ENCODE measurements at regions not wholly inside any gene's neighbourhood (a gene's known extent, or its start where the extent isn't known, plus 50 kb on each side); places are given as distances from the start of the nearest gene placed in this dataset.

- no peak overlapping the region for H2AFZ ChIP-seq (ENCODE audit: low read depth, low read length)
- H3K79me2 ChIP-seq (ENCODE audit: control insufficient read depth, insufficient read depth, low read length), result no peaks in the 10 kb centered on the region
- dilution Hi-C loops (cut with MboI; ENCODE audit: extremely low pct_ligation_motif_present, low sequenced_read_pairs) (no loop called here), intact Hi-C loops (cut with micrococcal nuclease) (no loop called here)
- H3K9me1 ChIP-seq (replicated peaks; ENCODE audit: control insufficient read depth, extremely low read depth, insufficient read depth, low read length), result no peaks in the 10 kb centered on the region
- no peaks in the 10 kb centered on the region for H3K36me3 ChIP-seq (ENCODE audit: control insufficient read depth in 2 of 2, extremely low read depth in 1 of 2, insufficient read depth in 2 of 2, low read length in 2 of 2)
- no peak overlapping the region for H3K27ac ChIP-seq (ENCODE audit: insufficient read depth, low read depth, low read length)
- H4K20me1 ChIP-seq (replicated peaks; ENCODE audit: control insufficient read depth, extremely low read depth, insufficient read depth, low read length), result no peaks in the 10 kb centered on the region
- no peak overlapping the region for H3K4me3 ChIP-seq (replicated peaks in 1 of 3; ENCODE audit: insufficient read depth in 1 of 3, low read depth in 1 of 3, low read length in 3 of 3)
- DNase-seq (ENCODE audit: low read depth, low spot score) (no peak), FAIRE-seq (no peak)
- no peaks in the 10 kb centered on the region for H3K4me1 ChIP-seq (ENCODE audit: control insufficient read depth, extremely low read depth, insufficient read depth, low read length)
- H3K27me3 ChIP-seq (ENCODE audit: control insufficient read depth in 2 of 2, insufficient read depth in 2 of 2, low read length in 2 of 2), result no peaks in the 10 kb centered on the region
- TF ChIP-seq CTCF (IDR thresholded peaks at IDR 0.05; ENCODE audit: extremely low read depth in 1 of 2, insufficient read depth in 1 of 2, low read depth in 1 of 2, low read length in 2 of 2) (no peak), POLR2A (IDR thresholded peaks at IDR 0.05; ENCODE audit: low read depth, low read length) (no peak), POLR2AphosphoS5 (IDR thresholded peaks at IDR 0.05; ENCODE audit: insufficient read depth, low read depth, low read length) (no peak)
- no peak overlapping the region for H3K4me2 ChIP-seq (ENCODE audit: insufficient read depth, low read length)
- CTCF ChIA-PET, result no interaction called here
- POLR2A ChIA-PET, result no interaction called here
- no peak overlapping the region for H3K9ac ChIP-seq (replicated peaks; ENCODE audit: extremely low read depth, insufficient read depth, low read length)
- BruUV-seq (replicated peaks), result no TSS peak
- no peaks in the 10 kb centered on the region for H3K9me3 ChIP-seq (replicated peaks; ENCODE audit: control insufficient read depth, insufficient read depth, low read length)
Measured at GRCh38 chr9:80380301-80380700, 808.5 kb downstream of the TLE4 start.

- no peak for FAIRE-seq
- Histone ChIP-seq H3K4me3 (replicated peaks in 1 of 3; ENCODE audit: insufficient read depth in 1 of 3, low read depth in 1 of 3, low read length in 3 of 3) (no peak overlapping the region), H3K27ac (ENCODE audit: insufficient read depth, low read depth, low read length) (no peak overlapping the region), H3K36me3 (ENCODE audit: control insufficient read depth in 2 of 2, extremely low read depth in 1 of 2, insufficient read depth in 2 of 2, low read length in 2 of 2) (no peaks in the 10 kb centered on the region), H3K79me2 (ENCODE audit: control insufficient read depth, insufficient read depth, low read length) (no peaks in the 10 kb centered on the region), H3K4me1 (ENCODE audit: control insufficient read depth, extremely low read depth, insufficient read depth, low read length) (no peaks in the 10 kb centered on the region), H3K9me3 (replicated peaks; ENCODE audit: control insufficient read depth, insufficient read depth, low read length) (no peaks in the 10 kb centered on the region), H3K9me1 (replicated peaks; ENCODE audit: control insufficient read depth, extremely low read depth, insufficient read depth, low read length) (no peaks in the 10 kb centered on the region), H3K9ac (replicated peaks; ENCODE audit: extremely low read depth, insufficient read depth, low read length) (no peak overlapping the region), H4K20me1 (replicated peaks; ENCODE audit: control insufficient read depth, extremely low read depth, insufficient read depth, low read length) (no peaks in the 10 kb centered on the region), H3K4me2 (ENCODE audit: insufficient read depth, low read length) (no peak overlapping the region), H3K27me3 (ENCODE audit: control insufficient read depth in 2 of 2, insufficient read depth in 2 of 2, low read length in 2 of 2) (no peaks in the 10 kb centered on the region), H2AFZ (ENCODE audit: low read depth, low read length) (no peak overlapping the region)
- POLR2A ChIA-PET, result no interaction called here
- intact Hi-C loops (cut with micrococcal nuclease), result no loop called here
- TF ChIP-seq MYC (IDR thresholded peaks at IDR 0.05; ENCODE audit: low read depth, low read length) (no peak), JUN (IDR thresholded peaks at IDR 0.05; ENCODE audit: borderline replicate concordance, insufficient read depth, insufficient read length, low read depth) (no peak), CTCF (IDR thresholded peaks at IDR 0.05; ENCODE audit: extremely low read depth in 1 of 2, insufficient read depth in 1 of 2, low read depth in 1 of 2, low read length in 2 of 2) (no peak), GATA2 (IDR thresholded peaks at IDR 0.05; ENCODE audit: insufficient read depth, insufficient read length, low read depth, low read length) (no peak), FOS (IDR thresholded peaks at IDR 0.05; ENCODE audit: borderline replicate concordance, insufficient read depth, low read length) (no peak), POLR2A (IDR thresholded peaks at IDR 0.05; ENCODE audit: low read depth, low read length) (no peak), MAX (IDR thresholded peaks at IDR 0.05; ENCODE audit: insufficient read depth, insufficient read length) (no peak), POLR2AphosphoS5 (IDR thresholded peaks at IDR 0.05; ENCODE audit: insufficient read depth, low read depth, low read length) (no peak)
- dilution Hi-C loops (cut with MboI; ENCODE audit: extremely low pct_ligation_motif_present, low sequenced_read_pairs), result no loop called here
- BruUV-seq (replicated peaks), result no TSS peak
- CTCF ChIA-PET, result no interaction called here
- DNase-seq (ENCODE audit: low read depth, low spot score), result no peak
Measured at GRCh38 chr9:80378669-80379293, 807.0 kb downstream of the TLE4 start.
